ENCODE measurements at regions not wholly inside any gene's neighbourhood (a gene's known extent, or its start where the extent isn't known, plus 50 kb on each side); places are given as distances from the start of the nearest gene placed in this dataset.

GRCh38 chr15:94099574-94099960 is 131.8 kb upstream of the MCTP2 start:
- TF ChIP-seq POLR2A (IDR thresholded peaks at IDR 0.05) (no peak), CTCF (IDR thresholded peaks at IDR 0.05) (no peak)

Measured in uterus (tissue), 2 donors.